ENCODE measurements at regions not wholly inside any gene's neighbourhood (a gene's known extent, or its start where the extent isn't known, plus 50 kb on each side); places are given as distances from the start of the nearest gene placed in this dataset.

GRCh38 chr22:48576333-48577013 is 1251.2 kb downstream of the BRD1 start:
- Histone ChIP-seq H3K4me1 (ENCODE audit: insufficient read depth) (no peaks in the 10 kb centered on the region), H3K79me2 (replicated peaks; ENCODE audit: insufficient read depth) (no peaks in the 10 kb centered on the region), H3K36me3 (ENCODE audit: insufficient read depth) (no peaks in the 10 kb centered on the region), H3K27ac (ENCODE audit: low read depth) (no peak overlapping the region), H3F3A (replicated peaks; ENCODE audit: low read depth) (no peaks in the 10 kb centered on the region), H3K9me2 (ENCODE audit: insufficient read depth) (no peaks in the 10 kb centered on the region), H3K4me2 (peak overlapping the region; percentile 62; the same call in 1 of the 2 replicates), H4K20me1 (replicated peaks; ENCODE audit: insufficient read depth) (no peaks in the 10 kb centered on the region), H2AFZ (no peak overlapping the region), H3K27me3 (ENCODE audit: insufficient read depth) (peaks cover 14% of the 10 kb centered on the region; the same call in 1 of the 2 replicates), H3K4me3 (peak overlapping the region; percentile 41; the same call in 1 of the 2 replicates)
- Mint-ChIP-seq H3K36me3 (ENCODE audit: low read depth) (peaks cover 9% of the 10 kb centered on the region), H3K4me1 (peaks cover 12% of the 10 kb centered on the region), H3K27ac (no peak overlapping the region), H3K9me3 (peaks cover 6% of the 10 kb centered on the region), H3K4me3 (peak overlapping the region; percentile 46; the same call in 2 of the 3 replicates), H3K27me3 (ENCODE audit: insufficient read depth, low read depth, poor library complexity) (peaks cover 20% of the 10 kb centered on the region)
- peak; percentile 70 for ATAC-seq
- peak; percentile 32 for DNase-seq (ENCODE audit: low spot score)
- TF ChIP-seq, protein P1, sequence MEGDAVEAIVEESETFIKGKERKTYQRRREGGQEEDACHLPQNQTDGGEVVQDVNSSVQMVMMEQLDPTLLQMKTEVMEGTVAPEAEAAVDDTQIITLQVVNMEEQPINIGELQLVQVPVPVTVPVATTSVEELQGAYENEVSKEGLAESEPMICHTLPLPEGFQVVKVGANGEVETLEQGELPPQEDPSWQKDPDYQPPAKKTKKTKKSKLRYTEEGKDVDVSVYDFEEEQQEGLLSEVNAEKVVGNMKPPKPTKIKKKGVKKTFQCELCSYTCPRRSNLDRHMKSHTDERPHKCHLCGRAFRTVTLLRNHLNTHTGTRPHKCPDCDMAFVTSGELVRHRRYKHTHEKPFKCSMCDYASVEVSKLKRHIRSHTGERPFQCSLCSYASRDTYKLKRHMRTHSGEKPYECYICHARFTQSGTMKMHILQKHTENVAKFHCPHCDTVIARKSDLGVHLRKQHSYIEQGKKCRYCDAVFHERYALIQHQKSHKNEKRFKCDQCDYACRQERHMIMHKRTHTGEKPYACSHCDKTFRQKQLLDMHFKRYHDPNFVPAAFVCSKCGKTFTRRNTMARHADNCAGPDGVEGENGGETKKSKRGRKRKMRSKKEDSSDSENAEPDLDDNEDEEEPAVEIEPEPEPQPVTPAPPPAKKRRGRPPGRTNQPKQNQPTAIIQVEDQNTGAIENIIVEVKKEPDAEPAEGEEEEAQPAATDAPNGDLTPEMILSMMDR (conservative IDR thresholded peaks at IDR 0.05; ENCODE audit: low read depth in 2 of 2) = peak in 1 of 2 experiments; percentile 49; a peak in 2 of 4 replicates
- TF ChIP-seq REST (IDR thresholded peaks at IDR 0.05; ENCODE audit: unreplicated experiment) = no peak

DNA sequence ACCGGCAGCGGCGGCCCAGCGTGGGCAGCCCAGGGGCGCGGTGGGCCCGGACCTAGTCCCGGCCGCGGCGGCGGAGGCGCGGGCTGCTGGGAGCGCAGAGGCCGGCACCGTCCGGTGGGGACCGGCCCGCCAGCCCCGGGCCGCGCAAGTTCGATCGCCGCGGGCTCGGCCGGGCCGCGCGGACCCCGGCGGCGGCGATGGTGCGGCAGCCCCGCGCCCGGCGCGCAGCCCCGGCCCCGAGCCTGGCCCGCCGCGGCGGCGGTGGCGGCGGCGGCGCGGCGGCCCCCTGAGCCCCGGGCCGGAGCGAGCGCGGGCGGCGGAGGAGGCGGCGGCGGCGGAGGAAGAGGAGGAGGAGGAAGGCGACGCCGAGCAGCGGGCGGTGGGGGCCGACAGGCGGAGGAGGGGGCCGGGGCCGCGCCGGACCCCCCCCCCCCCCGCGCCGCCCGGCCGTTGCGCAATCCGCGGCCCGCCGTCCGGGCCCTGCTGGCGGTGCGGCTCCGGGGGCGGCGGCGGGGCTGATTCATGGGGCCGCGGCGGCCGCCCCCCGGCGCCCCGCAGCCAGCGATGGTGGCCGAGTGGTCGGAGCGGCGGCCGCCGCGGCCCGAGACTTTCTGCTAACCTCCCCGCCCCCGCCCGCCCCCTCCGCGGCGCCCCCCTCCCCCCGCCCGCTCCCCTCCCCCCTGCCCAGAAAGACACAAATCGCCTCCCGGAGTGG is 1251.9 kb downstream of the BRD1 start:
- ATAC-seq = no peak
- H3K4me3 Mint-ChIP-seq = no peak overlapping the region; the same call in 2 of the 3 replicates
- TF ChIP-seq POLR2AphosphoS5 (IDR thresholded peaks at IDR 0.05; ENCODE audit: low read depth) (no peak), ZNF462 (CRISPR knock-in tag; IDR thresholded peaks at IDR 0.05) (no peak), ZNF331 (CRISPR knock-in tag; IDR thresholded peaks at IDR 0.05; ENCODE audit: low read depth) (no peak), EZH2 (IDR thresholded peaks at IDR 0.05; ENCODE audit: low read depth, unreplicated experiment) (no peak), NANOG (IDR thresholded peaks at IDR 0.05; ENCODE audit: borderline replicate concordance) (no peak), ZNF114 (CRISPR knock-in tag; IDR thresholded peaks at IDR 0.05) (no peak)

More for the DNA sequence above, 1251.9 kb downstream of the BRD1 start:
- H3K27me3 ChIP-seq (ENCODE audit: insufficient read depth) = peaks cover 14% of the 10 kb centered on the region; the same call in 1 of the 2 replicates
- no peaks in the 10 kb centered on the region for H4K20me1 ChIP-seq (replicated peaks; ENCODE audit: insufficient read depth)
- no peaks in the 10 kb centered on the region for H3K9me2 ChIP-seq (ENCODE audit: insufficient read depth)
- H3K79me2 ChIP-seq (replicated peaks; ENCODE audit: insufficient read depth) = no peaks in the 10 kb centered on the region
- no peak overlapping the region for H3K27ac Mint-ChIP-seq
- peak overlapping the region; percentile 41; the same call in 1 of the 2 replicates for H3K4me3 ChIP-seq
- H3K36me3 ChIP-seq (ENCODE audit: insufficient read depth) = no peaks in the 10 kb centered on the region
- peaks cover 12% of the 10 kb centered on the region for H3K4me1 Mint-ChIP-seq
- peaks cover 13% of the 10 kb centered on the region for H3K36me3 Mint-ChIP-seq (ENCODE audit: low read depth)
- no peaks in the 10 kb centered on the region for H3K4me1 ChIP-seq (ENCODE audit: insufficient read depth)
- peaks cover 20% of the 10 kb centered on the region for H3K27me3 Mint-ChIP-seq (ENCODE audit: insufficient read depth, low read depth, poor library complexity)
- H2AFZ ChIP-seq = no peak overlapping the region
- H3K9me3 Mint-ChIP-seq = peaks cover 12% of the 10 kb centered on the region
- no peak overlapping the region for H3K4me2 ChIP-seq
- H3F3A ChIP-seq (replicated peaks; ENCODE audit: low read depth) = no peaks in the 10 kb centered on the region
- DNase-seq (ENCODE audit: low spot score) = no peak
- H3K27ac ChIP-seq (ENCODE audit: low read depth) = no peak overlapping the region

All from GM23338 (cell line).